CD4-positive, alpha-beta T cell (primary cell): ENCODE measurements at regions not wholly inside any gene's neighbourhood (a gene's known extent, or its start where the extent isn't known, plus 50 kb on each side); places are given as distances from the start of the nearest gene placed in this dataset.

Experiments
- ATAC-seq: fragments of 200-7000 bp; cut with Tn5 transposase; one replicate; pipeline ENCODE4 v1.10.0; 2022; ENCODE audit warnings: mild to moderate bottlenecking; ENCODE audit not compliant: poor library complexity
- CTCF ChIA-PET: fragments of 350-600 bp; sonication (Branson Sonifier 250); formaldehyde crosslinking; loops from one replicate; lab custom pipeline; 2021; ENCODE audit warnings: antibody characterized with exemption, inconsistent platforms; lab: Charles Lee
- POLR2A ChIA-PET: fragments of 350-600 bp; sonication (Branson Sonifier 250); formaldehyde crosslinking; loops from one replicate; lab custom pipeline; 2021; ENCODE audit warnings: antibody characterized with exemption, inconsistent platforms; lab: Charles Lee
- DNase-seq, 14 experiments: peaks; one replicate each; pipeline ENCODE4 v3.0.0-alpha.2; 2013 to 2020; ENCODE audit warnings: mixed read lengths in 2 of 14
- H3K27ac ChIP-seq, 2 donors: one replicate each; pipeline versions ENCODE4 v1.5.1 to v1.7.0; 2013; ENCODE audit warnings: low read length in 2 of 2, low read depth in 1 of 2, mild to moderate bottlenecking in 1 of 2
- H3K27me3 ChIP-seq, 2 experiments: 1 replicate in 1 of 2; 2 replicates in 1 of 2; pipeline versions ENCODE4 v1.6.1 to v1.7.0; 2013; ENCODE audit warnings: low read length in 2 of 2, control low read depth in 1 of 2, mild to moderate bottlenecking in 1 of 2, moderate library complexity in 1 of 2; ENCODE audit not compliant: insufficient read depth in 2 of 2, control insufficient read depth in 1 of 2
- H3K36me3 ChIP-seq: one replicate; pipeline ENCODE4 v1.6.1; 2013; ENCODE audit warnings: low read length, control low read depth; ENCODE audit not compliant: insufficient read depth
- H3K4me1 ChIP-seq: one replicate; pipeline ENCODE4 v1.6.1; 2013; ENCODE audit warnings: low read length, control low read depth; ENCODE audit not compliant: insufficient read depth
- H3K4me3 ChIP-seq: one replicate; pipeline ENCODE4 v1.5.1; 2013; ENCODE audit warnings: mild to moderate bottlenecking, low read length, moderate library complexity
- H3K9me3 ChIP-seq, 2 experiments: 1 replicate in 1 of 2; 2 replicates in 1 of 2; pipeline versions ENCODE4 v1.6.1 to v1.7.0; 2013; ENCODE audit warnings: low read length in 2 of 2, mild to moderate bottlenecking in 2 of 2, control low read depth in 1 of 2, moderate library complexity in 1 of 2; ENCODE audit not compliant: control insufficient read depth in 1 of 2, insufficient read depth in 1 of 2
- H3K27ac Mint-ChIP-seq: one replicate; pipeline ENCODE4 v1.8.0; 2020; ENCODE audit warnings: mixed read lengths
- H3K27me3 Mint-ChIP-seq: one replicate; pipeline ENCODE4 v1.8.0; 2021; ENCODE audit warnings: mixed read lengths
- H3K36me3 Mint-ChIP-seq: one replicate; pipeline ENCODE4 v1.8.0; 2021; ENCODE audit warnings: low read depth, mixed read lengths
- H3K4me1 Mint-ChIP-seq: one replicate; pipeline ENCODE4 v1.8.0; 2021; ENCODE audit warnings: low read depth, mixed read lengths
- H3K4me3 Mint-ChIP-seq: one replicate; pipeline ENCODE4 v1.8.0; 2020; ENCODE audit warnings: mild to moderate bottlenecking, mixed read lengths
- H3K9me3 Mint-ChIP-seq: one replicate; pipeline ENCODE4 v1.8.0; 2020; ENCODE audit warnings: mixed read lengths
- CTCF ChIP-seq: fragments of 200-600 bp; IDR thresholded peaks from one replicate; pipeline ENCODE4 v1.8.0; 2022; ENCODE audit warnings: antibody characterized with exemption, mild to moderate bottlenecking
- intact Hi-C, 2 experiments: fragments of 100-400 bp; cut with DNase I in 1 of 2; cut with micrococcal nuclease in 1 of 2; formaldehyde crosslinking; loops; one replicate each; pipeline versions ENCODE4 v1.15.1 to v1.9.0; 2023 to 2025; cut with DNase I, micrococcal nuclease

GRCh38 chrX:39469126-39469525 lies 628.6 kb downstream of the BCOR start:
- Histone ChIP-seq H3K4me1 (no peaks in the 10 kb centered on the region), H3K9me3 (no peaks in the 10 kb centered on the region), H3K36me3 (no peaks in the 10 kb centered on the region), H3K27ac (no peak overlapping the region), H3K27me3 (no peaks in the 10 kb centered on the region), H3K4me3 (no peak overlapping the region)
- no peaks in the 10 kb centered on the region for H3K36me3 Mint-ChIP-seq
- no peak overlapping the region for H3K4me3 Mint-ChIP-seq
- intact Hi-C loops: no loop called here
- H3K9me3 Mint-ChIP-seq: no peaks in the 10 kb centered on the region
- no peak overlapping the region for H3K27ac Mint-ChIP-seq
- no peaks in the 10 kb centered on the region for H3K4me1 Mint-ChIP-seq
- ChIA-PET CTCF (no interaction called here), POLR2A (no interaction called here)
- DNase-seq (no peak), ATAC-seq (no peak)
- no peaks in the 10 kb centered on the region for H3K27me3 Mint-ChIP-seq
- TF ChIP-seq CTCF: no peak

- DNase-seq (no peak), ATAC-seq (no peak)
- Histone ChIP-seq H3K9me3 (no peaks in the 10 kb centered on the region), H3K4me3 (no peak overlapping the region), H3K27ac (no peak overlapping the region), H3K27me3 (no peaks in the 10 kb centered on the region), H3K36me3 (no peaks in the 10 kb centered on the region), H3K4me1 (no peaks in the 10 kb centered on the region)
- Mint-ChIP-seq H3K36me3 (no peaks in the 10 kb centered on the region), H3K27me3 (no peaks in the 10 kb centered on the region), H3K9me3 (no peaks in the 10 kb centered on the region), H3K27ac (no peak overlapping the region), H3K4me3 (no peak overlapping the region), H3K4me1 (no peaks in the 10 kb centered on the region)
- POLR2A ChIA-PET: no interaction called here
- TF ChIP-seq CTCF: no peak
- intact Hi-C loops: no loop called here
- CTCF ChIA-PET: no interaction called here
These were observed 627.0 kb downstream of the BCOR start for GRCh38 chrX:39470588-39471407.

- Mint-ChIP-seq H3K27me3 (no peaks in the 10 kb centered on the region), H3K36me3 (no peaks in the 10 kb centered on the region)
These were observed 625.6 kb downstream of the BCOR start for GRCh38 chrX:39472161-39472560.

More at GRCh38 chrX:39472161-39472560, 625.6 kb downstream of the BCOR start:
- Histone ChIP-seq H3K36me3 (no peaks in the 10 kb centered on the region), H3K27ac (no peak overlapping the region), H3K9me3 (no peaks in the 10 kb centered on the region), H3K4me3 (no peak overlapping the region), H3K27me3 (no peaks in the 10 kb centered on the region), H3K4me1 (no peaks in the 10 kb centered on the region)
- H3K27ac Mint-ChIP-seq: no peak overlapping the region
- ATAC-seq: no peak
- no peak for DNase-seq
- no peak for TF ChIP-seq CTCF
- intact Hi-C loops: no loop called here
- ChIA-PET CTCF (no interaction called here), POLR2A (no interaction called here)
- no peaks in the 10 kb centered on the region for H3K9me3 Mint-ChIP-seq
- H3K4me1 Mint-ChIP-seq: peaks cover 7% of the 10 kb centered on the region
- H3K4me3 Mint-ChIP-seq: no peak overlapping the region
